NT2/D1 (cell line): ENCODE measurements at regions not wholly inside any gene's neighbourhood (a gene's known extent, or its start where the extent isn't known, plus 50 kb on each side); places are given as distances from the start of the nearest gene placed in this dataset.
"Not testable (repeated sequence)": the region's sequence is repeated elsewhere in the genome, so short reads cannot be mapped to it uniquely, and the experiment has no call there.

Experiments used
- SUZ12 ChIP-seq: IDR thresholded peaks from 2 replicates; pipeline ENCODE4 v1.6.1; 2011; ENCODE audit not compliant: insufficient read length, insufficient read depth; ENCODE audit errors: extremely low read depth
- YY1 ChIP-seq: IDR thresholded peaks from 2 replicates; pipeline ENCODE4 v1.6.1; 2011; ENCODE audit not compliant: insufficient read length, insufficient read depth
- ZNF274 ChIP-seq: IDR thresholded peaks from 2 replicates; pipeline ENCODE4 v1.6.1; 2011; ENCODE audit warnings: mild to moderate bottlenecking, low read depth, low read length

GRCh38 chr9:63775092-63775426 is 1510.0 kb downstream of the FOXD4L5 start:
- TF ChIP-seq YY1, SUZ12, ZNF274: not testable (repeated sequence)
